HCT116 (cell line): ENCODE measurements at regions not wholly inside any gene's neighbourhood (a gene's known extent, or its start where the extent isn't known, plus 50 kb on each side); places are given as distances from the start of the nearest gene placed in this dataset.
A peak's percentile ranks its signal among the peaks of the same experiment; 100 is the strongest.

Experiments
- ATAC-seq: fragments of 200-7000 bp; cut with Tn5 transposase; 2 replicates; pipeline ENCODE4 v1.9.1; 2020; ENCODE audit warnings: mild to moderate bottlenecking, moderate library complexity
- BruUV-seq: library from RNA; stranded (reverse); fragments of 400-500 nt; replicated peaks from 2 replicates; lab custom pipeline; 2021; lab: Mats Ljungman, UMichigan
- CTCF ChIA-PET: fragments of 300-600 bp; sonication (Branson Sonifier 250); formaldehyde crosslinking; loops from one replicate; lab custom pipeline; 2021; ENCODE audit warnings: antibody characterized with exemption; lab: Charles Lee
- POLR2A ChIA-PET: fragments of 300-600, 350-600 bp; sonication (Branson Sonifier 250); formaldehyde crosslinking; loops from one replicate; lab custom pipeline; 2021; ENCODE audit warnings: antibody characterized with exemption; lab: Charles Lee
- RAD21 ChIA-PET, 2 experiments: fragments of 300-600 bp; sonication (Branson Sonifier 250); formaldehyde crosslinking; loops; one replicate each; lab custom pipeline; 2023; ENCODE audit warnings: low total read pairs in 2 of 2; ENCODE audit not compliant: uncharacterized antibody in 2 of 2, unreplicated experiment in 2 of 2, low non-redundant PET in 1 of 2; lab: Charles Lee
- DNase-seq: peaks from one replicate; pipeline ENCODE4 v3.0.0-alpha.2; 2010; ENCODE audit warnings: low read depth, low spot score
- H2AFZ ChIP-seq: fragments of 200-600 bp; shearing (Covaris generic), sonication (generic); 2 replicates; pipeline ENCODE4 v1.6.1; 2017; ENCODE audit warnings: low read depth, mixed run types, mixed read lengths, antibody characterized with exemption, low read length; ENCODE audit not compliant: poor library complexity, severe bottlenecking
- H3K27ac ChIP-seq: 2 replicates; pipeline ENCODE4 v1.5.1; 2012; ENCODE audit warnings: low read depth, low read length
- H3K27me3 ChIP-seq: fragments of 200-600 bp; sonication (generic); 2 replicates; pipeline ENCODE4 v1.6.1; 2016; ENCODE audit warnings: mixed run types, low read length, mixed read lengths; ENCODE audit not compliant: insufficient read depth
- H3K36me3 ChIP-seq, 2 experiments: fragments of 200-500 bp in 1 of 2; fragments of 200-600 bp in 1 of 2; sonication (Bioruptor generic) in 1 of 2; sonication (generic) in 1 of 2; 2 replicates each; pipeline versions ENCODE4 v1.5.1 to v1.6.1; 2014 to 2016; ENCODE audit warnings: low read length in 2 of 2, inconsistent platforms in 1 of 2, mixed read lengths in 1 of 2, mixed run types in 1 of 2; ENCODE audit not compliant: insufficient read depth in 2 of 2, control insufficient read depth in 1 of 2
- H3K4me1 ChIP-seq, 2 experiments: fragments of 200-600 bp in 1 of 2; sonication (generic) in 1 of 2; 2 replicates each; pipeline versions ENCODE4 v1.5.1 to v1.6.1; 2012 to 2017; ENCODE audit warnings: low read length in 2 of 2, inconsistent platforms in 1 of 2, mild to moderate bottlenecking in 1 of 2, mixed read lengths in 1 of 2, mixed run types in 1 of 2, moderate library complexity in 1 of 2; ENCODE audit not compliant: insufficient read depth in 2 of 2, control insufficient read depth in 1 of 2
- H3K4me2 ChIP-seq: fragments of 200-600 bp; sonication (generic); 2 replicates; pipeline ENCODE4 v1.6.1; 2017; ENCODE audit warnings: mixed run types, low read length, mixed read lengths
- H3K4me3 ChIP-seq, 2 experiments: fragments of 200-600 bp in 1 of 2; sonication (generic) in 1 of 2; replicated peaks in 1 of 2; 2 replicates each; pipeline ENCODE4 v1.5.1; 2011 to 2016; ENCODE audit warnings: low read length in 2 of 2, control low read depth in 1 of 2, low read depth in 1 of 2, mild to moderate bottlenecking in 1 of 2, mixed read lengths in 1 of 2, mixed run types in 1 of 2
- H3K79me2 ChIP-seq: fragments of 200-600 bp; sonication (generic); 2 replicates; pipeline ENCODE4 v1.6.1; 2017; ENCODE audit warnings: mild to moderate bottlenecking, mixed run types, low read length, moderate library complexity, mixed read lengths; ENCODE audit not compliant: insufficient read depth
- H3K9ac ChIP-seq: fragments of 200-600 bp; sonication (generic); 2 replicates; pipeline ENCODE4 v1.6.1; 2016; ENCODE audit warnings: low read length, mixed read lengths
- H3K9me2 ChIP-seq: fragments of 200-600 bp; sonication (generic), shearing (Covaris generic); 2 replicates; pipeline ENCODE4 v1.6.1; 2017; ENCODE audit warnings: mixed run types, mild to moderate bottlenecking, moderate library complexity; ENCODE audit not compliant: insufficient read depth
- H3K9me3 ChIP-seq, 2 experiments: fragments of 200-500 bp in 1 of 2; fragments of 200-600 bp in 1 of 2; sonication (Bioruptor generic) in 1 of 2; sonication (generic) in 1 of 2; 2 replicates each; pipeline ENCODE4 v1.6.1; 2014 to 2017; ENCODE audit warnings: low read length in 2 of 2, mixed read lengths in 2 of 2, inconsistent platforms in 1 of 2, low read depth in 1 of 2, mild to moderate bottlenecking in 1 of 2, mixed run types in 1 of 2, moderate library complexity in 1 of 2; ENCODE audit not compliant: control insufficient read depth in 1 of 2, insufficient read depth in 1 of 2
- H4K20me1 ChIP-seq: fragments of 200-600 bp; sonication (generic), shearing (Covaris generic); 2 replicates; pipeline ENCODE4 v1.6.1; 2017; ENCODE audit warnings: mixed run types, mild to moderate bottlenecking, moderate library complexity; ENCODE audit not compliant: insufficient read depth
- CEBPB ChIP-seq: IDR thresholded peaks from 2 replicates; pipeline ENCODE4 v1.6.1; 2012; ENCODE audit warnings: low read depth
- RAD21 ChIP-seq: IDR thresholded peaks from 2 replicates; pipeline ENCODE4 v1.6.1; 2012; ENCODE audit warnings: low read depth, mild to moderate bottlenecking
- intact Hi-C: fragments of 100-400 bp; cut with micrococcal nuclease; formaldehyde crosslinking; loops from 2 replicates; pipeline ENCODE4 v1.10.0; 2022
- TF ChIP-seq, protein P1 (sequence below), 3 experiments: fragments of 200-600 bp in 1 of 3; sonication (generic) in 1 of 3; IDR thresholded peaks in 2 of 3; conservative IDR thresholded peaks in 1 of 3; 2 replicates each; pipeline ENCODE4 v1.5.1; 2012 to 2017; ENCODE audit warnings: low read depth in 2 of 3, low read length in 2 of 3, antibody characterized with exemption in 1 of 3, borderline replicate concordance in 1 of 3, control low read depth in 1 of 3, mild to moderate bottlenecking in 1 of 3, mixed read lengths in 1 of 3, mixed run types in 1 of 3, moderate library complexity in 1 of 3; ENCODE audit not compliant: insufficient read depth in 1 of 3
- TF ChIP-seq, protein P2 (sequence below): IDR thresholded peaks from 2 replicates; pipeline ENCODE4 v1.6.1; 2012

GRCh38 chr5:90264689-90265544 lies 144.6 kb downstream of the CETN3 start:
- TF ChIP-seq, protein P1, sequence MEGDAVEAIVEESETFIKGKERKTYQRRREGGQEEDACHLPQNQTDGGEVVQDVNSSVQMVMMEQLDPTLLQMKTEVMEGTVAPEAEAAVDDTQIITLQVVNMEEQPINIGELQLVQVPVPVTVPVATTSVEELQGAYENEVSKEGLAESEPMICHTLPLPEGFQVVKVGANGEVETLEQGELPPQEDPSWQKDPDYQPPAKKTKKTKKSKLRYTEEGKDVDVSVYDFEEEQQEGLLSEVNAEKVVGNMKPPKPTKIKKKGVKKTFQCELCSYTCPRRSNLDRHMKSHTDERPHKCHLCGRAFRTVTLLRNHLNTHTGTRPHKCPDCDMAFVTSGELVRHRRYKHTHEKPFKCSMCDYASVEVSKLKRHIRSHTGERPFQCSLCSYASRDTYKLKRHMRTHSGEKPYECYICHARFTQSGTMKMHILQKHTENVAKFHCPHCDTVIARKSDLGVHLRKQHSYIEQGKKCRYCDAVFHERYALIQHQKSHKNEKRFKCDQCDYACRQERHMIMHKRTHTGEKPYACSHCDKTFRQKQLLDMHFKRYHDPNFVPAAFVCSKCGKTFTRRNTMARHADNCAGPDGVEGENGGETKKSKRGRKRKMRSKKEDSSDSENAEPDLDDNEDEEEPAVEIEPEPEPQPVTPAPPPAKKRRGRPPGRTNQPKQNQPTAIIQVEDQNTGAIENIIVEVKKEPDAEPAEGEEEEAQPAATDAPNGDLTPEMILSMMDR (IDR thresholded peaks at IDR 0.05 in 2 of 3, conservative IDR thresholded peaks at IDR 0.05 in 1 of 3; ENCODE audit: borderline replicate concordance in 1 of 3, insufficient read depth in 1 of 3, low read depth in 2 of 3, low read length in 2 of 3): peak; percentile 70 to 97 (median 92)
- TF ChIP-seq CEBPB (no peak), RAD21 (peak; percentile 93)
- TF ChIP-seq, protein P2, sequence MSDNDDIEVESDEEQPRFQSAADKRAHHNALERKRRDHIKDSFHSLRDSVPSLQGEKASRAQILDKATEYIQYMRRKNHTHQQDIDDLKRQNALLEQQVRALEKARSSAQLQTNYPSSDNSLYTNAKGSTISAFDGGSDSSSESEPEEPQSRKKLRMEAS: peak; percentile 22; the same call in 1 of the 2 replicates
- TF ChIP-seq, all 23 proteins: peak for 3

More at GRCh38 chr5:90264689-90265544, 144.6 kb downstream of the CETN3 start:
- ChIA-PET CTCF (interaction anchor here (0.7 to 1.9 kb wide), 14 partner anchors 10 to 1540 kb away, joined by 3 to 36 read pairs (median 3); no protein-coding TSS in a partner anchor), POLR2A (interaction anchor here (0.5 to 0.6 kb wide), 2 partner anchors 490 to 515 kb away, joined by 3 to 7 read pairs; no protein-coding TSS in a partner anchor), RAD21 (interaction anchor here in 1 of 2 experiments (1.0 kb wide), 1 partner anchor 336 kb away, joined by 4 read pairs; no protein-coding TSS in a partner anchor)
- ATAC-seq: peak; percentile 83
- H3K9me3 ChIP-seq: no peaks in the 10 kb centered on the region
- no peaks in the 10 kb centered on the region for H3K4me1 ChIP-seq
- no TSS peak for BruUV-seq
- H3K9ac ChIP-seq: no peak overlapping the region
- no peaks in the 10 kb centered on the region for H3K9me2 ChIP-seq
- no peaks in the 10 kb centered on the region for H3K79me2 ChIP-seq
- peak overlapping the region; percentile 11; the same call in 1 of the 2 replicates for H3K4me2 ChIP-seq
- no peak overlapping the region for H3K27ac ChIP-seq
- H4K20me1 ChIP-seq: no peaks in the 10 kb centered on the region
- H3K27me3 ChIP-seq: no peaks in the 10 kb centered on the region
- H3K4me3 ChIP-seq: no peak overlapping the region
- peak overlapping the region; percentile 84 for H2AFZ ChIP-seq
- H3K36me3 ChIP-seq: no peaks in the 10 kb centered on the region
- DNase-seq: peak; percentile 58
- intact Hi-C loops: loop anchor here (1.0 to 2.0 kb wide), 4 partner anchors 129 to 1536 kb away; no protein-coding TSS in a partner anchor
